ENCODE measurements at regions not wholly inside any gene's neighbourhood (a gene's known extent, or its start where the extent isn't known, plus 50 kb on each side); places are given as distances from the start of the nearest gene placed in this dataset.
"Not testable (repeated sequence)": the region's sequence is repeated elsewhere in the genome, so short reads cannot be mapped to it uniquely, and the experiment has no call there.

GRCh38 chr6:27791182-27791943 lies 120.8 kb downstream of the OR2B2 start:
- H3K4me1 ChIP-seq (ENCODE audit: control insufficient read depth in 4 of 4, insufficient read depth in 4 of 4, low read length in 3 of 4): peaks cover 2 to 19% (median 16%) of the 10 kb centered on the region in 4 donors
- no peaks in the 10 kb centered on the region for H3K27me3 ChIP-seq (ENCODE audit: control insufficient read depth in 4 of 4, insufficient read depth in 4 of 4, low read length in 3 of 4)
- peak overlapping the region; percentile 30 to 66 (median 41) for H3K4me3 ChIP-seq (ENCODE audit: low read depth in 1 of 3, low read length in 3 of 3)
- DNase-seq (ENCODE audit: low spot score): no peak
- 10% methylated on average over 22 of the region's 22 CpGs for WGBS
- H3K9me3 ChIP-seq (ENCODE audit: control insufficient read depth in 4 of 4, low read length in 3 of 4): no peaks in the 10 kb centered on the region
- TF ChIP-seq CTCF (IDR thresholded peaks at IDR 0.05; ENCODE audit: low read depth, low read length, missing input control) (no peak), HNF4A (conservative IDR thresholded peaks at IDR 0.05) (peak; percentile 72 to 81), REST (IDR thresholded peaks at IDR 0.05) (peak; percentile 42), FOXA2 (IDR thresholded peaks at IDR 0.05) (no peak), HNF4G (IDR thresholded peaks at IDR 0.05) (no peak), ZBTB33 (IDR thresholded peaks at IDR 0.05) (no peak), NR2F2 (IDR thresholded peaks at IDR 0.05) (no peak), ATF3 (IDR thresholded peaks at IDR 0.05) (peak; percentile 97), EGR1 (IDR thresholded peaks at IDR 0.05; ENCODE audit: low read depth in 2 of 2) (no peak), GABPA (IDR thresholded peaks at IDR 0.05 in 1 of 2, conservative IDR thresholded peaks at IDR 0.05 in 1 of 2) (no peak), MAX (IDR thresholded peaks at IDR 0.05) (peak; percentile 26), YY1 (IDR thresholded peaks at IDR 0.05) (peak; percentile 24), FOXA1 (IDR thresholded peaks at IDR 0.05) (no peak), JUND (IDR thresholded peaks at IDR 0.05) (no peak), SP1 (IDR thresholded peaks at IDR 0.05) (no peak), RAD21 (IDR thresholded peaks at IDR 0.05) (peak; percentile 16 to 27), RXRA (IDR thresholded peaks at IDR 0.05) (peak in 1 of 2 donors; percentile 13), TAF1 (conservative IDR thresholded peaks at IDR 0.05) (no peak)
- H3K9ac ChIP-seq (ENCODE audit: low read depth in 1 of 2, low read length in 2 of 2): no peak overlapping the region
- no peak overlapping the region for H3K27ac ChIP-seq (ENCODE audit: low read depth in 1 of 2, low read length in 2 of 2)
- no peaks in the 10 kb centered on the region for H3K36me3 ChIP-seq (ENCODE audit: control insufficient read depth in 4 of 4, insufficient read depth in 3 of 4, low read depth in 1 of 4, low read length in 3 of 4)

GRCh38 chr6:27788376-27788775 lies 123.8 kb downstream of the OR2B2 start:
- WGBS: 94% methylated on average over 17 of the region's 17 CpGs

More at GRCh38 chr6:27788376-27788775, 123.8 kb downstream of the OR2B2 start:
- not testable (repeated sequence) for H3K9ac ChIP-seq (ENCODE audit: low read depth in 1 of 2, low read length in 2 of 2); H3K27ac ChIP-seq (ENCODE audit: low read depth in 1 of 2, low read length in 2 of 2); H3K27me3 ChIP-seq (ENCODE audit: control insufficient read depth in 4 of 4, insufficient read depth in 4 of 4, low read length in 3 of 4); DNase-seq (ENCODE audit: low spot score); H3K36me3 ChIP-seq (ENCODE audit: control insufficient read depth in 4 of 4, insufficient read depth in 3 of 4, low read depth in 1 of 4, low read length in 3 of 4); H3K9me3 ChIP-seq (ENCODE audit: control insufficient read depth in 4 of 4, low read length in 3 of 4); H3K4me3 ChIP-seq (ENCODE audit: low read depth in 1 of 3, low read length in 3 of 3)
- H3K4me1 ChIP-seq (ENCODE audit: control insufficient read depth in 4 of 4, insufficient read depth in 4 of 4, low read length in 3 of 4): peaks cover 2 to 19% (median 16%) of the 10 kb centered on the region in 4 donors
